Peyer's patch (tissue), 4 donors: ENCODE measurements at regions not wholly inside any gene's neighbourhood (a gene's known extent, or its start where the extent isn't known, plus 50 kb on each side); places are given as distances from the start of the nearest gene placed in this dataset.

Source experiments
- DNase-seq, 3 donors: peaks; one replicate each; pipeline ENCODE4 v3.0.0-alpha.2; 2017 to 2019
- H3K27ac ChIP-seq, 4 donors: fragments of 200-600 bp; sonication (generic); one replicate each; pipeline ENCODE4 v1.5.1; 2016 to 2019
- H3K27me3 ChIP-seq, 2 donors: fragments of 200-600 bp; sonication (generic); one replicate each; pipeline ENCODE4 v1.5.1; 2019
- H3K36me3 ChIP-seq, 3 donors: fragments of 200-600 bp; sonication (generic); one replicate each; pipeline ENCODE4 v1.5.1; 2016 to 2019
- H3K4me1 ChIP-seq, 4 donors: fragments of 200-600 bp; sonication (generic); one replicate each; pipeline ENCODE4 v1.5.1; 2016 to 2019
- H3K4me3 ChIP-seq, 4 donors: fragments of 200-600 bp; sonication (generic); 1 replicate in 3 of 4; 2 replicates in 1 of 4; pipeline ENCODE4 v1.5.1; 2016 to 2019; ENCODE audit warnings: mild to moderate bottlenecking in 1 of 4
- H3K9me3 ChIP-seq, 4 donors: fragments of 200-600 bp; sonication (generic); one replicate each; pipeline ENCODE4 v1.5.1; 2016 to 2019; ENCODE audit warnings: mild to moderate bottlenecking in 1 of 4
- CTCF ChIP-seq, 6 experiments: fragments of 450-650 bp in 4 of 6; fragments of 200-600 bp in 2 of 6; sonication (generic) in 1 of 6; IDR thresholded peaks; one replicate each; pipeline ENCODE4 v1.5.1; 2017 to 2019; ENCODE audit warnings: antibody characterized with exemption in 6 of 6, mild to moderate bottlenecking in 3 of 6, moderate library complexity in 1 of 6
- POLR2A ChIP-seq, 2 donors: fragments of 450-650 bp; IDR thresholded peaks; one replicate each; pipeline ENCODE4 v1.5.1; 2017; ENCODE audit warnings: antibody characterized with exemption in 2 of 2, mild to moderate bottlenecking in 2 of 2, moderate library complexity in 2 of 2

- TF ChIP-seq CTCF (IDR thresholded peaks at IDR 0.05) (no peak), POLR2A (IDR thresholded peaks at IDR 0.05) (no peak)
- H3K27me3 ChIP-seq, result no peaks in the 10 kb centered on the region
- no peaks in the 10 kb centered on the region for H3K4me1 ChIP-seq
- no peak overlapping the region for H3K27ac ChIP-seq
- no peaks in the 10 kb centered on the region for H3K9me3 ChIP-seq
- H3K4me3 ChIP-seq, result no peak overlapping the region
- no peaks in the 10 kb centered on the region for H3K36me3 ChIP-seq
- no peak for DNase-seq
Measured at GRCh38 chr11:38296211-38296776, 1698.3 kb upstream of the RAG2 start.

GRCh38 chr11:38282718-38283117 lies 1684.7 kb upstream of the RAG2 start:
- Histone ChIP-seq H3K9me3 (no peaks in the 10 kb centered on the region), H3K4me3 (no peak overlapping the region), H3K27ac (no peak overlapping the region), H3K27me3 (no peaks in the 10 kb centered on the region), H3K36me3 (no peaks in the 10 kb centered on the region), H3K4me1 (no peaks in the 10 kb centered on the region)
- no peak for DNase-seq
- no peak for TF ChIP-seq CTCF (IDR thresholded peaks at IDR 0.05)
- no peak for TF ChIP-seq POLR2A (IDR thresholded peaks at IDR 0.05)

- no peak for DNase-seq
- no peak for TF ChIP-seq CTCF (IDR thresholded peaks at IDR 0.05)
- no peak for TF ChIP-seq POLR2A (IDR thresholded peaks at IDR 0.05)
- Histone ChIP-seq H3K4me1 (no peaks in the 10 kb centered on the region), H3K27me3 (no peaks in the 10 kb centered on the region), H3K27ac (no peak overlapping the region), H3K9me3 (no peaks in the 10 kb centered on the region), H3K4me3 (no peak overlapping the region), H3K36me3 (no peaks in the 10 kb centered on the region)
Measured at GRCh38 chr11:38278457-38279141, 1680.6 kb upstream of the RAG2 start.

- H3K4me3 ChIP-seq, result no peak overlapping the region
- no peaks in the 10 kb centered on the region for H3K4me1 ChIP-seq
- no peaks in the 10 kb centered on the region for H3K27me3 ChIP-seq
- no peaks in the 10 kb centered on the region for H3K36me3 ChIP-seq
- H3K27ac ChIP-seq, result no peak overlapping the region
- no peak for DNase-seq
- TF ChIP-seq CTCF (IDR thresholded peaks at IDR 0.05), result no peak
- no peak for TF ChIP-seq POLR2A (IDR thresholded peaks at IDR 0.05)
- H3K9me3 ChIP-seq, result no peaks in the 10 kb centered on the region
Measured at GRCh38 chr11:38274031-38274430, 1676.0 kb upstream of the RAG2 start.

- TF ChIP-seq CTCF (IDR thresholded peaks at IDR 0.05) (no peak), POLR2A (IDR thresholded peaks at IDR 0.05) (no peak)
- no peak for DNase-seq
Measured at GRCh38 chr11:38272376-38272775, 1674.3 kb upstream of the RAG2 start.

More at GRCh38 chr11:38272376-38272775, 1674.3 kb upstream of the RAG2 start:
- H3K27me3 ChIP-seq, result no peaks in the 10 kb centered on the region
- no peaks in the 10 kb centered on the region for H3K9me3 ChIP-seq
- H3K4me1 ChIP-seq, result no peaks in the 10 kb centered on the region
- no peak overlapping the region for H3K27ac ChIP-seq
- H3K36me3 ChIP-seq, result no peaks in the 10 kb centered on the region
- H3K4me3 ChIP-seq, result no peak overlapping the region
